Skin epidermis (tissue), 12 donors: ENCODE measurements at regions not wholly inside any gene's neighbourhood (a gene's known extent, or its start where the extent isn't known, plus 50 kb on each side); places are given as distances from the start of the nearest gene placed in this dataset.
"Not testable (repeated sequence)": the region's sequence is repeated elsewhere in the genome, so short reads cannot be mapped to it uniquely, and the experiment has no call there.

Source experiments
- H3K27ac ChIP-seq, 21 experiments: fragments of 200-600 bp; sonication (generic) in 11 of 21; one replicate each; pipeline ENCODE4 v1.5.0; 2020; ENCODE audit warnings: mild to moderate bottlenecking in 3 of 21, inconsistent platforms in 2 of 21, moderate library complexity in 2 of 21
- H3K4me3 ChIP-seq, 7 experiments: fragments of 200-600 bp; sonication (generic) in 2 of 7; one replicate each; pipeline ENCODE4 v1.5.0; 2020; ENCODE audit warnings: inconsistent platforms in 2 of 7, mild to moderate bottlenecking in 2 of 7, moderate library complexity in 1 of 7

DNA sequence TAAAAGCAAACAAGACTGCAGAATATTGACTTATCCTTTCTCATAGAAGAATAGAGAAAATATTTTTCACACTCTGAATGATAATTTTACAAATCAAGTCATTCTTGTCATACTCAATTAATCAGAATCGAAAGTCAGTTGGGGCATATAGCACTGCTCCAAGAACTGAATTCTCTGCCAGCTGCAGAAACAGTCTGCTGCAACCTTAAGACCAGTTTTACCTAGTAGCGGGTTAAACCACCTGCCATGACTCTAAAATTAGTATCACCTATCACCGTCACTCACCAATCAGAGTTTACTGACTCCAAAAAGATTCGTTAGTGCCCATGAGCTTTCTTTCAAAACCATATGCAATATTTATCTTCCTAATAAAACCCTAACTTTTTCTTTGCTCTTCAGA lies 429.0 kb upstream of the GRM3 start:
- no peak overlapping the region for H3K27ac ChIP-seq
- H3K4me3 ChIP-seq: no peak overlapping the region

DNA sequence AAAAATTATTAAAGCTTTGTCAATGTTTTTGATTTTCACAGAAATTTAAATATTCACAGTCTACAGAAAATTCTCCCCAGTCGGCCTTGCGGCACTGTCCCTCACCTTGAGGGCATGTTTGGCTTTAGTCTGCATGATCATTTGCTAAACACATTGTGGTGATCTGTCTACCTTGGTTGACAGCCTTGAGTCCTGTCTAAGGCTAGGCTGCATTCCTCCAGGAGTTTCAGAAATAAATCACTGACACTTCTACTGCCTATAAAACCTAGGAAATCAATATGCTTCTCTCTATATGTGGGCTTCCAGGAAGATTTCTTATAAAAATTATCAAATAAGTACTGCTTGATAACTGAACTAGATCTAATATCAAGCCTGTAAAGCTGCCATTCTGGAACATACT lies 430.7 kb upstream of the GRM3 start:
- H3K4me3 ChIP-seq: no peak overlapping the region

DNA sequence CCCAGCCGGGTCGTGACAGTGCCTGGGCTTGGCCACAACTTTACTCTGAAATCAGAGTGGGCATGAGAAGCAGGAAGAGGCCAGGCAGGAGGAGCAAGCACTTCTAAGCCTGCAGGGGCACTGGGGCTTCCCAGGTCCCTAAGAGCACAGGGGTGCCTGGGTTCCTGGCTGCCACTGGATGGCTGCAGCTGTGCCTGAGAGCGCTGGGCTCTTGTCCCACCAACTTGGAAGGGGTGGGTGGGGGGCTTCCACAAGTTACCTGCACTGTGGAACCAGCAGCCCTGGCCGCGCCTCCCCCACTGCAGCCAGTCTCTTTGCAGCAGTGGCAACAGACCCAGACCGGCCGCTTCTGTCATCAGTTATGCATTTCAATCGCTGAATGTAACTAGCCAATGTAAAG lies 434.7 kb upstream of the GRM3 start:
- Histone ChIP-seq H3K4me3 (no peak overlapping the region), H3K27ac (no peak overlapping the region)

More for the DNA sequence above, 430.7 kb upstream of the GRM3 start:
- H3K27ac ChIP-seq: no peak overlapping the region

GRCh38 chr7:86207740-86208139 lies 436.0 kb upstream of the GRM3 start:
- H3K27ac ChIP-seq: no peak overlapping the region
- no peak overlapping the region for H3K4me3 ChIP-seq

DNA sequence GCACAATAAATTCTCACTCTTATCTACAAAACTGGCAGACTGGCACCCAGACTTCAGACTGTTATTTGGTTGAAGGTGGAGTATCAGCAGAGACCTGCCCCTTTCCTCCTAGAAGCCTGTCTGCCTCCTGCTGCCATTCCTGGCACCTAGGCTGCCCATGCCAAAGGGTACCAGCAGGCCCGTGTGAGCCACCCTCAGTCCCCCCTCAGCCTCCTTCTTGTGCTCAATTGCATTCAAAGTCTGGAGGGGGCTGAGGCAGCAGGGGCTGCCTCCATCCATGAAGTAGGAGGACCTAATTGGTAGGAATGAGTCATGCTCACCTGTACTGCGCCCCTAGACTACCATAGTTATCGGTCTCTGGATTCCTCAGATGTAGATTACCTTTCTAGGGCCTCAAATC lies 440.9 kb upstream of the GRM3 start:
- no peak overlapping the region for H3K4me3 ChIP-seq
- no peak overlapping the region for H3K27ac ChIP-seq

DNA sequence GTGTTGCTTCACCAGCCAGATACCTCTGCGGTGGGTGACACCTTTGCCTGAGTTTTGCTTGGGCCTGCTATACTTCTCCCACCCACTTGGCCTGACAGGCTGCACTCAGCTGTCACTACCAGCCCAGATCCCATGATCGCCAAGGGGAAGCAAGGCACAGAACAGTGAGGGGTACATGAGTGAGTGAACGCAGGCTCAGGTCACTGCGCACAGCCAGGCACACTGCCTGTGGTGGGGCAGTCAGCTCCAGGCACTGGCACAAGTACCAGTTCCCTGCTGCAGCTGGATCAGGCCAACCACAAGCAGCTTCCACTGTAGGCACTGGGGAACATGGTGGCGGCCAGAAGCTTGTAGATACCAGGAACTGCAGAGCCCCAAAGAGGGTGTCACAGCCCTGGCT lies 441.9 kb upstream of the GRM3 start:
- no peak overlapping the region for H3K4me3 ChIP-seq

GRCh38 chr7:86199881-86200614 lies 443.7 kb upstream of the GRM3 start:
- H3K4me3 ChIP-seq: no peak overlapping the region
- H3K27ac ChIP-seq: no peak overlapping the region

More for the DNA sequence above, 441.9 kb upstream of the GRM3 start:
- H3K27ac ChIP-seq: no peak overlapping the region

DNA sequence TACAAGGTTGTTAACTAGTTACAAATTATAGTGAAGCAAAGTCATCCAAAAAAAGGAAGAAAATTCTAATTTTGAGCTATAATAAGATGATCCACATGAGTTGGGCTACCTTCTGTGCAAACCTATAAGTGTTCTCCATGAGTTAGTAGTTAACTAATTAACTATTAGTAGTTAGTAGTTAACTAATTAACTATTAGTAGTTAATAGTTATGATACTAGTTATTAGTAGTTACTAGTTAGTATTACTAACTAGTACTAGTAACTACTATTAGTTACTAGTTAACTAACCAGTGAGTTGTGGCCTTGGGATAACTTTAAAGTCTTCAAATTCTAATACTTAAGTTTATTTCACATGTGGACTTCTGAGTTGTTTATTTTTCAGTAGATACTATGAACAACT lies 453.4 kb upstream of the GRM3 start:
- Histone ChIP-seq H3K27ac (no peak overlapping the region), H3K4me3 (no peak overlapping the region)

DNA sequence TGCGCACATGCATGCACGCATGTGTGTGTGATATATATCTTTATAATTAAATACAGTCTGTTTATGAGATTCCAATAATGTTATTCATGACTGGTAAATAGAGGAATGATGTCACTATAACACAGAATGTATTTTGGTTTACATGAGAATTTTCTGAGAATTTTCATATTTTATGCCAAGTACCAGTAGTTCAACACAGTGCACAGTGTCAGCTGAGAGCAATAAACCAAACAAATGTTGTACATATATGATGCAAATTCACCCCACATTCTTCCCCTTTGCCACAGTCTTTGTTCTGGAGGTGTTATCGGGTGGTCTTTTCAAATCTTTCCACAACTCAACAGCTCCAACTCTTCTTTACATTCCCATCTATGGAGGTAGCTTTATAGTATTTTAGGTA lies 462.2 kb upstream of the GRM3 start:
- no peak overlapping the region for H3K27ac ChIP-seq

DNA sequence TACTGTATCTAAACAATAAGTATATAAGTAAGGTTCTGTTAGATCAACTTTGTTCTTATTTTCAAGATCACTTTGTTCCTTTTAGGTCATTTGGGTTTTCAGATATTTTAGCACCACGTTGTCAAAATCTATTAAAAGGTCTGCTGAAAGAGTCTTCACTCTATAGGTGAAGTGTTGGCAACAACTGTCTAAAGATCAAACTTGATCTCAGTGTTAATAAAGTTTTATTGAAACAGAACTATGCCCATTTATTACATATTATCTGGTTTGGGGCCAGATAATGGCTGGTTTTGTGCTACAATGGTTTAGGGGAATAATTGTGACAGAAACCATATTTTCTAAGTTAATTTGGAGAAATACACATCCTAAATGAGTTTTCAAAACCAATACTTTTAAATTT lies 478.9 kb upstream of the GRM3 start:
- Histone ChIP-seq H3K27ac (no peak overlapping the region), H3K4me3 (no peak overlapping the region)

More for the DNA sequence above, 462.2 kb upstream of the GRM3 start:
- no peak overlapping the region for H3K4me3 ChIP-seq

DNA sequence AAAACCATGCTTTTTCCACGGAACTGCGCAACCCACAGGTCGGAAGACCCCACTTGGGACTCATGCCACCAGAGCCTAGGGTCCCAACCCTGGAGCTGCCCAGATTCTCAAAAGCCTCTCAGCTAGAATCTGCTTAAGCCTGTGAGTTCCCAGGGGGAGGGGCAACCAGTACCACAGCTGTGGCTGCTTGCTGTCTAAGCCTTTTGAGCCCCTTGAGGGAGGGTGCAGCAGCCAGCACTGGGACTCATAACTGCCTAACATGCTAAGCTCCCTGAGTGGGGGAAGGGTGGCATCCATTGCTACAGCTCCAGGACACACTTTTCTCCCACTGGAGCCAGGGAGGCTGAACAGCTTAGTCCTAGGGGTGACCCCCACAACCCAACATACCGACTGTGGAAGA lies 485.6 kb upstream of the GRM3 start:
- Histone ChIP-seq H3K27ac (no peak overlapping the region), H3K4me3 (no peak overlapping the region)

DNA sequence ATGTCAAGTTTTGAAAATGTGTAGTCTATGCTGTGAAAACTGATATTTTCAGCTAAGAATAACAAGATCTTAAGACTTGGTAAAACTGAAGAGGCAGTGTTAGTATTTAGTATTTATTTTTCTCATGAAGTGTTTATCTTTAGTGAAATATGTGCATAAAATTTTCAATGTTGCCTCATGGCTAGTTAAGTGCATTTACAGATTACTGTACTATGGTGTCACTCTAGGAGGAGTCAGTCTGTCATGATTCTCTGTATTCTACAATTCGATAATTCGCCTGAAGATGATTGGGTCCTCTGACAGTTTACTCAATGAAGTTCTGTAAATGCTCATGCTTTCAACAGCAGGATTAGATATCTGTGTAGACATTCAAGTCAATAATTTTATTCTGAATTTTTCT lies 488.1 kb upstream of the GRM3 start:
- Histone ChIP-seq H3K27ac (no peak overlapping the region), H3K4me3 (no peak overlapping the region)

GRCh38 chr7:86152926-86153325 lies 490.8 kb upstream of the GRM3 start:
- H3K4me3 ChIP-seq: no peak overlapping the region
- H3K27ac ChIP-seq: no peak overlapping the region

- no peak overlapping the region for H3K4me3 ChIP-seq
- no peak overlapping the region for H3K27ac ChIP-seq
Measured at GRCh38 chr7:86149024-86149665, 494.6 kb upstream of the GRM3 start.

GRCh38 chr7:86148501-86148900 lies 495.2 kb upstream of the GRM3 start:
- Histone ChIP-seq H3K27ac (no peak overlapping the region), H3K4me3 (no peak overlapping the region)

DNA sequence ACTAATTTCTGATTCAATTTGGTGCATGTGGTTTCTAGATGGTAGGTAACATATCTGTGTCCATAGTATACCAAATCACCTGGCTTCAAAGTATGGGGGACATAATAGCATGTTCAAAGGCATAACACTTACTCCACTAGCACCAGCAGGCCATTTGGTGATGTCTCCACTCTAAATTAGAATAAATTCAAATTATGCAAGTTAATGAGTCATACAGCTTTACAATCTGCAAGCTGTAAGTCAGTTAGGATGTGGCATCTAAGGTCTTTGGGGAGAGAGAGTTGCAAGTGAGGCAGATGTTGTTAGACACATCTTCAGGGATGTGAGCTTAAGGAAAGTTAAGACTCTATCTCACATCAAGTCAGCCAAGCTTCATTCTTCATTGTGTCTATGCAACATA lies 506.4 kb upstream of the GRM3 start:
- Histone ChIP-seq H3K27ac (no peak overlapping the region), H3K4me3 (no peak overlapping the region)

GRCh38 chr7:86130268-86130667 lies 513.4 kb upstream of the GRM3 start:
- Histone ChIP-seq H3K4me3 (no peak overlapping the region), H3K27ac (no peak overlapping the region)

- no peak overlapping the region for H3K27ac ChIP-seq
Measured at GRCh38 chr7:86123476-86123875, 520.2 kb upstream of the GRM3 start.

DNA sequence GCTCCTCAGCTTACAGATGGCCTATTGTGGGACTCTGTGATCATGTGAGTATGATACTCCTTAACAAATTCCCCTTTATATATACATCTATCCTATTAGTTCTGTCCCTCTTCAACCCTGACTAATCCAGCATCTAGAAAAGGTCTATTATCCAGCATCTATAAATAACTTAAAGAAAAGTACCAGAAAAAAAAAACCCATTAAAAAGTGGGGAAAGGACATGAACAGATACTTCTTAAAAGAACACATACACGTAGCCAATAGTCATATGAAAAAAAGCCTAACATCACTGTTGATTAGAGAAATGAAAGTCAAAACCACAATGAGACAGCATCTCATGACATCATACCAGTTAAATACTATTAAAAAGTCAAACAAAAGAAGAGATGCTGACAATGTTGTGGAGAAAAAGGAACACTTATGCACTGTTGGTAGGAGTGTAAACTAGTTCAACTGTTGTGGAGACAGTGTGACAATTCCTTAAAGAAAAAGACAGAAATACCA lies 549.5 kb upstream of the GRM3 start:
- H3K4me3 ChIP-seq: no peak overlapping the region
- H3K27ac ChIP-seq: no peak overlapping the region

More at GRCh38 chr7:86123476-86123875, 520.2 kb upstream of the GRM3 start:
- no peak overlapping the region for H3K4me3 ChIP-seq

DNA sequence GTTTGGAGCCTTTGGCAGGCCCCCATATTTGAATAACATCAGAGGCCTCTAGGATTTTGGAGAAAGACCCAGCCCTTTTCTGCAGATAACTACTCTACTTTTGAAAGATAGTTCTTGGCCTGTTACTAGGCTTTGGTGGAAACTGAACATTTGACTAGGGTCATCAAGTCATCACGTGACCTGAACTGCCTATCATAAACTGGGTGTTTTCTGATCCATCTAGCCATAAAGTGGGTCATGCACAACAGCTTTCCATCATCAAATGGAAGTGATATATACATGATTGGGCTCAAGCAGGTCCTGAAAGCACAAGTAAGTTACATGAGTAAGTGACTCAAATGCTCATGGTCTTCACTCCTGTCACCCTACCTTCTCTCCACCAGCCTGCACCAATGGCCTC lies 552.3 kb upstream of the GRM3 start:
- no peak overlapping the region for H3K4me3 ChIP-seq
- H3K27ac ChIP-seq: no peak overlapping the region

DNA sequence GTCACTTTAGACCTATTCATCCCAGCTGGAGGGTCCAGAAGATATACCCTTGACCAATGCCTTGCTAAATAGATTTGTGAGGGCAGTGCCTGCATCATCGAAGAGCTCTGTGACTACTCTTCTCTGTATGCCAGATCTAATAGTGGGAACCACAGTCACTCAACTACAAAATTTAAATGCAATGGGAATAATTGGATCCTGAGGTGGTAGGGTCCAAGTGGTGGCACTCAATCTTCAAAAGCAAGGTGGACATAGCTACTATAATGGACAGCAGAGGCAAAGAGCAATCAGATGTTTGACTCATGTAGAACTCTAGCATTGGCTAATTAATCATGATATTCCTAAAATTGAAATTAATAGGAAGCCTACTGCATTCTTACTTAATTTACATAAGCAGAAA lies 554.3 kb upstream of the GRM3 start:
- no peak overlapping the region for H3K27ac ChIP-seq

DNA sequence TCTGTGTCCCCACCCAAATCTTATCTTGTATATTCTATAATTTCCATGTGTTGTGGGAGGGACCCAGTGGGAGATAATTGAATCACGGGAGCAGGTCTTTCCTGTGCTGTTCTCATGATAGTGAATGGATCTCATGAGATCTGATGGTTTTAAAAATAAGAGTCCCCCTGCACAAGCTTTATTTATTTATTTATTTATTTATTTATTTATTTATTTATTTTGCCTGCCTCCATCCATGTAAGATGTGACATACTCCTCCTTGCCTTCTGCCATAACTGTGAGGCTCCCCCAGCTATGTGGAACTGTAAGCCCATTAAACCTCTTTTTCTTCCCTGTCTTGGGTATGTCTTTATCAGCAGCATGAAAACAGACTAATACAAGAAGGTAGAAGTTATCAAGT lies 579.1 kb upstream of the GRM3 start:
- not testable (repeated sequence) for H3K4me3 ChIP-seq, H3K27ac ChIP-seq

More for the DNA sequence above, 554.3 kb upstream of the GRM3 start:
- no peak overlapping the region for H3K4me3 ChIP-seq
